HG03196 (cell line): ENCODE measurements at regions not wholly inside any gene's neighbourhood (a gene's known extent, or its start where the extent isn't known, plus 50 kb on each side); places are given as distances from the start of the nearest gene placed in this dataset.

ENCODE experiments used
- ATAC-seq: cut with Tn5 transposase; IDR thresholded peaks from one replicate; pipeline ENCODE4 v1.9.1; 2021; ENCODE audit not compliant: unreplicated experiment

DNA sequence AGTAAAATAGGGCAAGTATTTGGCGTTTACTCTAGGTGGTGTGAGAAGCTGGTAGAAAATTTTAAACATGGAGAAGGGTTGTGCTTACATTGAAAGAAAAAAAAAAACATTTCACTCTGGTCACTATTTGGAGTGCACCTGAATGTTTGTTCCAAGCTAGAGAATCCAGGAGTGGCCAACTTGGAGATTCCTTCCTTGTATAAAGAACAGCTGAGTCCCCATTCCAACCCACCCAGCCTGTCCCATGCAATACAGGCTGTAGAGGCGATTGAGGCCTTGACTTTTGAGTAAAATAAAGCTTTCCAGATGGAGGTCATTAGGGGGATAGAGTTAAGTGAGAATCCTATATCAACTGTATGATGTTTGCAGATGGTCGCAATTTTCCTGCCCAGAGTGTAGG is 203.8 kb upstream of the SYT4 start:
- no peak for ATAC-seq

DNA sequence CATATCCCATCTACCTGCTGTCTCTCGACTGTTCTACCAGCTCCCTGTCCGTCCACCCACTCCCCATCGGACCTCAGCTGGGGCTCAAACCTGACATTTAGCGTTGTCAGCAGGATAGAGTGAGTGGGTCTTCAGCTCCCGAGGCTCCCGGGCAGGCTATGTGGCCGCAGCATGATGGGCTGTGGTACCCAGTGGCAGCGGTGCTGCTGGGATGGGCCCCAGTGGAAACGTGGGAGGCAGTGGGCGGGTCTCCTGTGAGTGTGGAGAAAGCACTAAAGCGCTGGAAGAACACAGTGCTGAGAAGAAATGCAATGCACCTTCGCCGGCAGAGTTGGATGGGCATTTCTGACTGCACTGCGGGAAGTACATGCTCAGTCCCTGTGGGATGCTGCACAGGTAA is 204.8 kb upstream of the SYT4 start:
- no peak for ATAC-seq

DNA sequence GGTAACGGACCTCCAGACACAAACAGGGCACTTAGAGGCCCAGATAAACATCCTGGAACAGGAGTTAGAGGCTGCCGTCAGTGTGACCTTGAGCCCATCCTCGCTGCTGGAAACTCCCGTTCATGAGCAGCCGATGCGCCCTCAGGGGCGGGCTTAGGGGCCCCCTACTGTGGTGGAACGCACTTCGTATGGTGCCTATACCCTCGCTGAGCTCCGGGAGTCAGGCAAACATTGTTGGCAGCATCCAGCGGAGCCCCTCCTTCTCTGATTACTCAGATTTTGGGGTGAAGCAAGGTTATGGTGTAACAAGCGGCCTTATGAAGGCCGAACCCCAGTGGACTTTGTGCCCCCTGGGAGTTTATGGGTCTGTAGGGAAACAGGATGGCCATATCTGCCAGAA is 205.3 kb upstream of the SYT4 start:
- no peak for ATAC-seq

DNA sequence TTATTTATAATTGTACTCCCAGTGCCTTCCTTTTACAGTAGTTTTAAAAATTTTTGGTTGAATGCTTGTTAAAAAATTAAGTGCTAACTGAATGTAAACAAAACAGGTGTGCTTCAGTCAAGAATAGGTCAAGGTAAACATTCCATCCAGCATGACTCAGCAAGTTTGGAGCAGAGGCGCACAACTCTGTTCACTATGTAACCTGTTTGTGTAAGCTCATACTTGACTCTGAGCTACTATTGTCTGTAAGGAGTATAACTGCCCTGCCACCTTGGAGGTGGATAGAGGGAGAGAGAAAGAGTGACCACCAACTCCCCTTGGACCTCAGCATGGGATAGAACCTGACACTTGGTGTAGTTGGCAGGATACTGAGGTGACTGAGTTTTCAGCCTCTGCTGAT is 207.4 kb upstream of the SYT4 start:
- no peak for ATAC-seq

DNA sequence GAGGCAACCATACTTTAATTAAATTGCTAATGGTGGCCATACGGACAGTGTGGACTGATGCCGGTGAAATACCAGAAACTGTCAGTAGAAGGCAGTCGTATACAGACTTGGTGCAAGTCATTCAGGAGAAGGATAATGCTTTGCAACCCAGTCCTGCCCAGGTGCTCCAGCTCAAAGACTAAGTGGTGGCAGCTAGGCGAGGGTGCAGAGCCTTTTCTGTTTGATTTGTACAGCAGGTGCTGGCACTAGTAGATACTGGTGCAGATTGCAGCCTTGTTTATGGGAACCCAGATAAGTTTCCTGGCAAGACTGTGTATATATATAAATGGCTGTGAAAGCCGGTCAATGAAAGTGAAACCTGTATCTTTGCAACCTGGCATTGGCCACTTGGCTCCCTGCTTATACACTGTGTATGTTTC is 208.3 kb upstream of the SYT4 start:
- ATAC-seq = no peak

DNA sequence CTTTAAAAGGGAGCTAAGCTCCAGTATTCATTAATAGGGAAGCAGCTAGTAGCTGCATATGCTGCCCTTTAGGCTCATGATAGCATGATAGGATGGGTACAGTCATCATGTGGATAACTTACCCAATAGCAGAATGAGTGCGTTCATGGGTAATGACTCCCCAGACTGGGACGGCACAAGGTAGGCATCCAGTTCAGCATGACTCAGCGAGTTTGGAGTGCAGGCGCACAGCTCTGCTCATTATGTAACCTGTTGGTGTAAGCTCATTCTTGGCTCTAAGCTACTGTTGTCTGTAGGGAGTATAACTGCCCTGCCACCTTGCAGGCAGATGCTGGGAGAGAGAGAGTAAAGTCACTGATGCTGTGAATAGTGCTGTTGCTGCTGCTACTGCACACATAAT is 209.2 kb upstream of the SYT4 start:
- ATAC-seq = no peak

DNA sequence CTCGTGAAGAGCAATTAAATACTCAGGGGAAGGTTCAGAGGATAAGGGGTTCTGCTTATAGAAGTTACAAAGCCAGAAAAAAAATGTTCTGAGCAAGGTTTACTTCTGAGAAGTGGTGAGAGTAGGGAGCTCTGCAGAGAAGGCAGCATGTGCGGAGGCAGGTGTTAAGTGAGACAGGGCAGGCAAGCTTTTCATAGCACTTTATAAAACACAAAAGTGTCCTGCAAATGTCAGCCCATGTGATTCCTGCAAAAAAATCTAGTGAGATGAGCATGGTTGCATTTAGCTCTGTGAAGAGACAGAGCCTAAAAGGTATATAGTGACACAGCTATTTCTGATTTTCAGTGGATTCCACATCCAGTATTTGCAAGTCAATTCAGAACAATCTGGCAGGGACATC is 223.8 kb upstream of the SYT4 start:
- no peak for ATAC-seq

DNA sequence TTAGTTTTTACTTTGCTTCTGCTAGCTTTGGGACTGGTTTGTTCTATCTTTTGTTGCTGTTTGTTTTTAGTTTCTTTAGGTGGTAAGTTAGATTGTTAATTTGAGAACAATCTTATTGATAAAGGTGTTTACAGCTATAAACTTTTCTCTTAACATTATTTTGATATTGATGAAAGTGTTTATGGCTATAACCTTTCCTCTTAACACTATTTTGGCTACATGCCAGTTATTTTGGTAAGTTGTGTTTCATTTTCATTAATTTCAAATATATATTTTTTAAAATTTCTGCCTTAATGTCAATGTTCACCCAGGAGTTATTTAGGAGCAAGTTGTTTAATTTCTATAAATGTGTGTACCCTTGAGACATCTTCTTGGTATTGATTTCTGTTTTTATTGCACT is 229.6 kb upstream of the SYT4 start:
- no peak for ATAC-seq

DNA sequence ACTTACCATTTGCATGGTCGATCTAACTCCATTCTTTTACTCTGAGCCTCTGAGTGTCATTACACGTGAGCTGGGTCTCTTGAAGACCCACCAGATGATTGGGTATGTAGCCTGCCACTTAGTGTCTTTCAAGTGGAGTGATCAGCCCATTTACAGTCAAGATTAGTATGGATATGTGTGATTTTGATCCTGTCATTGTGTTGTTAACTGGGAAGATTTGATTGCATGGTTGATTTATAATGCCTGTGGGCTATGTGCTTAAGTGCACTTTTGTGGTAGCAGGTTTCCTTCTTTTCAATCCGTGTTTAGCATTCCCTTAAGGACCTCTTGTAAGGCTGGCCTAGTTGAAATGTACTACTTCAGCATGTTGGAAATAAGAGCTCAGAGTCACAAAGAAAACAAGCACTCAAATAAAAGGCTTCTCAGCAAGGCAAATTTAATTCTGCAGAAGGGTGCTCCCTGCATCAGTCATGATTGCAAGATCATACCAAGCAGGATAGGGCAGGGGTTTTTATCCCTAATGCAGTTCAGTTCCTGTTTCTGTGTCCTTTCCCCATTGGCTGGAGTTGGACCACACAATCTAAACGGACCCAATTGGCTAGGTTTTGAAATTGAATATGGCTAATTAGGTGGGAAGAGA is 230.7 kb upstream of the SYT4 start:
- no peak for ATAC-seq

DNA sequence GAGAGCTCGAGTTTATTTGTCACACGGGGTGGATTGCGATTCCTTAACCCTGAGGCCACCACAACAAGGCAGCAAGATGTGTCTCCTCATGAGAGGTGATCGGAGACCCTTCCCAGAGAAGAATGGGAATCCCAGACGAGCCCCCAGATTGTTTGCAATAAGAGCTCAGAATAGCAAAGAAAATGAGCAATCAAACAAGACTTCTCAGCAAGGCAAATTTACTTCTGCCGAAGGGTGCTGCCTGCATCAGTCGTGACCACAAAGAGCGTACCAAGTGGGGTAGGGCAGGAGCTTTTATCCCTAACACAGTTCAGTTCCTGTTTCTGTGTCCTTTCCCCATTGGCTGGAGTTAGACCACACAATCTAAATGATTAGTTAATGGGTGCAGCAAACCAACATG is 237.5 kb upstream of the SYT4 start:
- ATAC-seq = no peak

DNA sequence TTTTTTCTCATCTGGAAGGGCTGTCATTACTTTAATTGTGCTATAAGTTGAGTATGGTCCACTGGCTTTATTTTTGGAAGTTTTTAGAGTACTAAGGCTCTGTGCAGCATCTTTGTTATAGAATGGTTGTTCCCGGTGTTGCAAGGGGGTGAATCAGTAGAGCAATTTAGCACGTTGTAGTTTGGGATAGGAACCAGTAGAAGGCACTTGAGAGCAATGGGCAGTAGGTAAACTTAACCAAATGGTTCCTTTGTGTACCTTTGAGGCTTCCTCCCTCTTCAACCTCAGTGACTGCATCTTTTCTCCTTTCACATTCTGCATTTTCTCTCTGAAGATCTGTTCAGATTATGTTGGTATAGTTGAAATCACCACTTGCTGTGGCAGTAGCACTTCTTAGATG is 238.2 kb upstream of the SYT4 start:
- no peak for ATAC-seq

DNA sequence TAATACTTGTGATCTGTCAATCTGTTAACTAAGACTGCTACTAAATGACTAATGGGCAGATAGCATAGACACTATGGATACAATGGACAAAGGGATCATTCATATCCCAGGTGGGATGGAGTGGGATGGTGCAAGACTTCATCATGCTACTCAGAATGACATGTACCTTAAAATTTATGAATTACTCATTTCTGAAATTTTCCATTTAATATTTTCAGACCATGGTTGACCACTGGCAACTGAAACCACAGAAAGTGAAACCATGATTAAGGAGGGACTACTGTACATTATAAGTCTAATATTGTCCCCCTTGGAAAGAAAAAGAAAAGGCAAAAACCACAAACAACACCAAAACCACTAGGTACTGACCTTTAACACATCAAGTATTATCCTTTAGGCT is 247.0 kb upstream of the SYT4 start:
- no peak for ATAC-seq

DNA sequence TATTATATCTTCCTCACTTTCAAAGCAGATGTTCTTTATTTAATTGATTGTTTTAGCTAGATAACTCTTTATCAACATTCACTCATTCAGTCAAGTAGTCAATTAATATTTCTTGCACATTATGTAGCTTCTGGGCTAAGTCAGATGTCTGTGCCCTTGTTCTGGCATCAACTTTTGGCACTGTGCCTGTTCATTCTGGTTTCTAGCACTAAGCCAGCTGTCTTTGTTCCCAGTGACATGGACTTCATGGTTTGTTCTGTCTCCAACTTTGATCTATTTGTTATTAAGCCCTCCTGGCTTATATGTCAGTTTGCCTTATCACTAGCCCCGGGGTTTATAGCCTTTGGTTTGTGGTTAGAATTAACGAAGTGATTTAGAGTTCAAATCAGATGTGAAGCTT is 247.9 kb upstream of the SYT4 start:
- ATAC-seq = no peak

DNA sequence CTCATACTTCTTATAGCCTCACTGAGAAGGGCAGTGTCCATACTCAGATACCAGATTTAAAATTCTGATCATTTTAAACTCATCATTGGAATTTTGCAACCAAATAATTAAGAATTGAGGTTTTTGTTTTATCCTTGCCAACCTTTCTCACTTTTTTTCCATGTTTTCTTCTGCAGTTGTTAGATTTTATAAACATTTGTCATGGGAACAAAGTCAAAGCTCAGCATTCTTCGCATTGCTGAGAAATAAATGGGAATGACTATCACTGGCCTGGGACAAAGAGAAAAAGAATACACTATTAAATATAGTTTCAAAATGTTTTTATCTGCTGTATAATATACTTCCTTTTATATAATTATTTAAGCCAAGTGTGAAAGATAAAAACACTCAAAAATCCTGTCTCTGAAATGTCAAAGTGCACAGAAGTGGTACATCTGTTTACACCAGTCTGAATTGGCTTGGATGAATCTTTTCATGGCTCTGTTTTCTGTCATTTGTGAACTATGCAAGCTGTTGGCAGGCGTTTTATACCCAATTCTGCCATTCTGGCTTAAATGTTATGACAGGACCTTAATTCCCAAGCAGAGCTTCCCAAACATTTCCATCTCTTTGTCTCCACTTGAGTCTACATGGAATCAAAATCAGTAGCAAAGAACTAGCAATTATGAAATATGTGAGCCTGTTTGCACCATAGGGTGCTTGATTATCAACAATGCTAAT is 249.3 kb upstream of the SYT4 start:
- ATAC-seq = no peak

DNA sequence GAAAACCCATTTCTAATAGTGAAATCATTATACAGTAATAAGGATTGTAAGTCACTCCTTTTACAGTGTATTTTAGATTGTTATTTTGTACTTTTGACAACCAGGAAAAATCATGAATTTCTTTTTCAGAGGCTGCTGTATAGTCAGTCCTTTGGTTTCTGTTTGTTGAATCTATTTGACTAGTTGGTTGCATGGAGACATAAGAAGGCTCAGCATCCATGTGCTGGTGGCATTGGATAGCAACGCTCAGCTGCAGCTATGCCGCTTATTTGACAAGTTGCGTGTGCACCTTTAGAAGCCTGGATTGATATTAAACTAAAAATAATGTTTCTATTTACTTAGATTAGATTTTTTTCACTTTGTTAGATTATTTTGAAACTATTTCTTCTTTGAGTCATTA is 254.1 kb upstream of the SYT4 start:
- ATAC-seq = no peak

DNA sequence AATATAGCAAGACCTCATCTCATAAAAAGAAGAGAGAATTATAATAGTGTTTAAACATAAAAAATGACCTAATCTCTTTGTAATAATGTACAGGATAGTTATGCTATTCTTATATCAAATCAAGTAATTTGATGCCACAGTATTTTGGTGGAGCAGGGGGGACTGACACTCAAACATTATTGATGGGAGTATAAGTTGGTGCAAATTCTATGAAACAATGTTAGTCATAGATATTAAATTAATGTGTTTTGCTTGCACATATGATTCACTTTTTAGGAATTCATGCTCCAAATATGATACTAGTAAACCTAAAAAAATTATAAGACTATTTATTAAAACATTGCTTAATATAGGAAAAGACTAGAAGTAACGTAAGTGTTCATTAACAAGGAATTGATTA is 256.1 kb upstream of the SYT4 start:
- no peak for ATAC-seq

DNA sequence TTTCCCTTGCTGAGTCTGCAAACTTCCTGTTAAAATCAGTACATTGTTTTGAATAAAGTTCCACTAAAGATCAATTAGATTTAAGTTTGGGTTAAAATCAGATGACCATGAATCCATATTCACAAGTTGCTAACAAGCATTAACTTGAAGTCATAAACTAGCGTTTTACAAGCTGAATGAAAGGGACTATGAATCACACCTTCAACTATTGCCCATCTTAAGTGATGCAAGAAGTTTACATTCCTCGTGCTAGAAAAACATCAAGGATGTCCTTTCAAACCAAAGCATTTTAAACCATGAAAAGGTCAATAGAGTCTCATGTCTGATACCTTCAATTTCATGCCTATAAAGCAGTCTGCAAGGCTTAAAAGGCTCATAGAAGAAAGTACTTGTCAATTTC is 257.2 kb upstream of the SYT4 start:
- ATAC-seq = no peak

DNA sequence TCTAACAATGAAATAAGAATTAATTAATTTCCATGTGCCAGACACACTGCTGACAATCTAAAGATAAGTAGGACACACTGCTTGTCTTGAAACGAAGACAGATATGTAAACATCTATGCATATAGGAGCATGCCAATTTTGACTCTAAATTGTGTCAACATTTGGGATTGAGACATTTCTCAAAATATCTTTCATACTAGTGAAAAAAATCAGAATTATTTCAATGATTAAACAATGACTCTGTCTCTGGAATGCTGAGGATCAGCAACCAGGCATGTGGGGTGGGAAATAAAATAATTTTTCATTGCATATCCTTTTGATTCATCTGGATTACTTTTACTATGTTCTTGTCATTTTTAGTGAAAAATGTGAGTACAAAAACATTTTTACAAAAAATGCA is 262.6 kb upstream of the SYT4 start:
- no peak for ATAC-seq

DNA sequence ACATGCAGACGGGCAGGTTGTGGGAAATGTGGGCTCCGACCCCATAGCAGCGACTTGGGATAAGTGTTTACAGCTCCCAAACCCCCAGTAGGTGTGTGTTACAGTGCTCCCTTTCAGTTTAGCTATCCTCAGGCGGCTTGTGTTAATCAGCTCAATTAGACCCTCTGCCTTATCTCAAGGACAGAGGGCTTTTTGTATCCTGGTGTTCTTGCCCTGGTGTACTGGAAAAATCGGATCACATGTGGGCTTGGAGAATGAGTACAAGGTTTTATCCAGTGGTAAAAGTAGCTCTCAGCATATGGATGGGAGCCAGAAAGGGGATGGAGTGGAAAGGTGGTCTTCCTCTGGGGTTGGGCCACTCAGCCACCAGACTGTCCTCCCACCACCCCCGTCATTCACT is 264.7 kb upstream of the SYT4 start:
- ATAC-seq = no peak

DNA sequence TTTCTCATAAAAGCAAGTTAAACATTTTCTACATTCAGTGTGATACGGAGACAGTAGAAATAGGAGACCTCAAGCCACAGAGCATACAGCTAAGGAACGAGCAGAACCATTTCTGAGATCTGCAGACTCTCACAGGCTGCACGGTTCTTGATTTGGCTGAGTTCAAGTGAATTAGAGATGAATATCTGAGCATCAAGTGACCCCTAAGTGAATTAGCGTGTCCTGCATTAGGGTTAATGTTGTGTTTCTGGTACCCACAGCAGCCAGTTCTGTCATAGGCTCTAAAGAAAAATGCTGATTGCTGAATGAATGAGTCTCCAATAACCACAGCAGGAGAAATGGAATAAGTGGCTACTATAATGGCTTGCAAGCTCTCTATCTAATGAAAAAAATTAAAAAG is 265.9 kb upstream of the SYT4 start:
- no peak for ATAC-seq

DNA sequence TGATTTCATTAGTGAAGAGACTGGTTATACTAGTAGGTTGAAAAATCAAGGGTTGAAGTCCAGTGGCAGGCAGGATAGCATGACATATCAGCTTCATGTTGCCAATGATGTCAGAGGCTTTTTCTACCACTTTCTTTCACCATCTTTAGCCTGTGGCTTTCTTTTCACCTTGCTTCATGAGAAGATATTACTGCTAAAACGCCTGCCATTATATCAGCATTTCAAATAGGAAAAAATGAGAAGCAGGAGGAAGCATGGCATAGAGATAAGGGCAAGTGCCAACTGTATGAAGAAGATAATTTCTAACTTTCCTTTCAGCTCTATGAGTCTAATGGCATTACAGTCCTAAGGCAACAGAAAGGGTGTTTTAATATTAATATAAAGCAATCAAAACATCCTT is 270.2 kb upstream of the SYT4 start:
- no peak for ATAC-seq

DNA sequence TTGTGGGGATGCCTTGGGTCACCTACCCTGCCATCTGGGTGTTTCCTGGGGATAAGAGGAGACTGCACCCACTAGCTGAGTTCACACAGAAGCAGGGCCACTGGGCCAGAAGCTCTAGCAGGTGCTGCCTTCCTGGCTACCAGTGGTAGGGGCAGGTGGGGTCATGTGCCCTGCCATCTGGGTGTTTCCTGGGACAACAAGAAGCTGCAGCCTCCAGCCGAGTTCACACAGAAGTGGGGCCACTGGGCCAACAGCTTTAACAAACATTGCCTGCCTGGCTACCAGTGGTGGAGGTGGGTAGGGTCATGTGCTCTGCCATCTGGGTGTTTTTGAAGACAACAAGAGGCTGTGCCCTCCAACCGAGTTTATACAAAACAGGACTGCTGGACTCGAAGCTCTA is 282.2 kb upstream of the SYT4 start:
- ATAC-seq = no peak

DNA sequence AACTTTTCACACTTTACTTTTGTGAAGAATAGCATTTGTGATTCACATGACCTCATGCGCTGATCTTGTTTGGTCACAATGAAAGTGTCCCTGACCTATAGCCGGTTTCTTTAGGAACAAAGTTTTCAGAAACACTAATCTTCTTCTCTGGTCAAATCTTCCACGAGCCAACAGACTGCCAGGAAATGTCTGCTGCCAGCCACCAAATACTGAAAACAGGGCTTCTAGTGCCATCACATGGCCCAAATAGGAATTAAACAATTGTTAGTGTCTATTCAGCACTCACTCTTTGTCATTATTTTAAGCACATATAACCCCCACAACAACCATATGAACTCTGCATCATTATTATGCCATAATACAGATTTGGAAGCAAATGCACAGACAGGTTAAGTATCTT is 286.5 kb upstream of the SYT4 start:
- no peak for ATAC-seq
